Fibroblast of skin of right biceps (primary cell): ENCODE measurements at regions not wholly inside any gene's neighbourhood (a gene's known extent, or its start where the extent isn't known, plus 50 kb on each side); places are given as distances from the start of the nearest gene placed in this dataset.
A peak's percentile ranks its signal among the peaks of the same experiment; 100 is the strongest.
"Not testable (repeated sequence)": the region's sequence is repeated elsewhere in the genome, so short reads cannot be mapped to it uniquely, and the experiment has no call there.

Experiments
- DNase-seq: peaks from one replicate; pipeline ENCODE4 v3.0.0-alpha.2; 2013

- DNase-seq = not testable (repeated sequence)
Observed at GRCh38 chr9:42326482-42326881, 143.0 kb downstream of the SPATA31A6 start.

GRCh38 chr9:42335342-42335741 lies 151.9 kb downstream of the SPATA31A6 start:
- DNase-seq = peak; percentile 8

GRCh38 chr9:42335984-42336657 lies 152.7 kb downstream of the SPATA31A6 start:
- DNase-seq = not testable (repeated sequence)

- not testable (repeated sequence) for DNase-seq
Observed at GRCh38 chr9:42338275-42338674, 154.8 kb downstream of the SPATA31A6 start.

GRCh38 chr9:42339671-42340434 lies 156.4 kb downstream of the SPATA31A6 start:
- DNase-seq = not testable (repeated sequence)

- not testable (repeated sequence) for DNase-seq
Observed at GRCh38 chr9:42340435-42340723, 156.9 kb downstream of the SPATA31A6 start.

GRCh38 chr9:42341860-42342259 lies 158.4 kb downstream of the SPATA31A6 start:
- not testable (repeated sequence) for DNase-seq

- DNase-seq = not testable (repeated sequence)
Observed at GRCh38 chr9:42342297-42342696, 158.8 kb downstream of the SPATA31A6 start.

GRCh38 chr9:42344508-42344907 lies 161.0 kb downstream of the SPATA31A6 start:
- DNase-seq = not testable (repeated sequence)

- not testable (repeated sequence) for DNase-seq
Observed at GRCh38 chr9:42346916-42347315, 163.5 kb downstream of the SPATA31A6 start.

- not testable (repeated sequence) for DNase-seq
Observed at GRCh38 chr9:42349181-42349580, 165.7 kb downstream of the SPATA31A6 start.

GRCh38 chr9:42350412-42350811 lies 167.0 kb downstream of the SPATA31A6 start:
- DNase-seq = not testable (repeated sequence)

GRCh38 chr9:42357604-42358373 lies 174.3 kb downstream of the SPATA31A6 start:
- not testable (repeated sequence) for DNase-seq

GRCh38 chr9:42358626-42359247 lies 175.3 kb downstream of the SPATA31A6 start:
- DNase-seq = not testable (repeated sequence)

- DNase-seq = not testable (repeated sequence)
Observed at GRCh38 chr9:42364410-42365243, 181.2 kb downstream of the SPATA31A6 start.

GRCh38 chr9:42365244-42365945 lies 181.9 kb downstream of the SPATA31A6 start:
- DNase-seq = not testable (repeated sequence)

GRCh38 chr9:42368279-42368881 lies 184.9 kb downstream of the SPATA31A6 start:
- not testable (repeated sequence) for DNase-seq

GRCh38 chr9:42370172-42370571 lies 186.7 kb downstream of the SPATA31A6 start:
- not testable (repeated sequence) for DNase-seq

GRCh38 chr9:42371417-42371816 lies 188.0 kb downstream of the SPATA31A6 start:
- DNase-seq = not testable (repeated sequence)

- not testable (repeated sequence) for DNase-seq
Observed at GRCh38 chr9:42377530-42378417, 194.3 kb downstream of the SPATA31A6 start.
